Retinal pigment epithelial cell (primary cell): ENCODE measurements at regions not wholly inside any gene's neighbourhood (a gene's known extent, or its start where the extent isn't known, plus 50 kb on each side); places are given as distances from the start of the nearest gene placed in this dataset.

Source experiments
- DNase-seq: peaks from one replicate; pipeline ENCODE4 v3.0.0-alpha.2; 2010; ENCODE audit warnings: low read depth
- H3K4me3 ChIP-seq: 2 replicates; pipeline ENCODE4 v1.5.1; 2011; ENCODE audit warnings: mild to moderate bottlenecking, low read length, control low read depth, moderate library complexity
- TF ChIP-seq, protein P1 (sequence below): conservative IDR thresholded peaks from 2 replicates; pipeline ENCODE4 v1.5.1; 2011; ENCODE audit warnings: low read depth, low read length, control low read depth, inconsistent platforms

DNA sequence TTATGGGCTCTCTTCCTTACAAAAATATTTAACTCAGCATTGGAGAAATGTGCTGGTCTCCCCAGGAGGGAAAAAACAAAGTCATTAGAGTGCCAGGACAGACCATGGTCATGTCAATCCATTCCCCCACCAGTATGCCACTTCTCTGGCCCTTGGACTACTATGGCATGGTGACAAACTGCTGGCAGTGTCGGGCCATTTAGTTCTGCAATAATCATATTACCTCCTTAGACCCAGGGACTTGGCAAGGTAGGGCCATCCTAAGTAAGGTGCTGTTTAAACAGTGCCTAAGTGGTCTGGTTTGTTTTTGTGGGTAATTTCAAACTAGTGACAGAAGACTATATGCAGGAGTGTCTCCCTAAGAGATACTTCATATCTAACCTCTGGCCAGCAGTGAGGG lies 177.8 kb upstream of the STK32A start:
- H3K4me3 ChIP-seq = no peak overlapping the region
- DNase-seq = no peak
- TF ChIP-seq, protein P1, sequence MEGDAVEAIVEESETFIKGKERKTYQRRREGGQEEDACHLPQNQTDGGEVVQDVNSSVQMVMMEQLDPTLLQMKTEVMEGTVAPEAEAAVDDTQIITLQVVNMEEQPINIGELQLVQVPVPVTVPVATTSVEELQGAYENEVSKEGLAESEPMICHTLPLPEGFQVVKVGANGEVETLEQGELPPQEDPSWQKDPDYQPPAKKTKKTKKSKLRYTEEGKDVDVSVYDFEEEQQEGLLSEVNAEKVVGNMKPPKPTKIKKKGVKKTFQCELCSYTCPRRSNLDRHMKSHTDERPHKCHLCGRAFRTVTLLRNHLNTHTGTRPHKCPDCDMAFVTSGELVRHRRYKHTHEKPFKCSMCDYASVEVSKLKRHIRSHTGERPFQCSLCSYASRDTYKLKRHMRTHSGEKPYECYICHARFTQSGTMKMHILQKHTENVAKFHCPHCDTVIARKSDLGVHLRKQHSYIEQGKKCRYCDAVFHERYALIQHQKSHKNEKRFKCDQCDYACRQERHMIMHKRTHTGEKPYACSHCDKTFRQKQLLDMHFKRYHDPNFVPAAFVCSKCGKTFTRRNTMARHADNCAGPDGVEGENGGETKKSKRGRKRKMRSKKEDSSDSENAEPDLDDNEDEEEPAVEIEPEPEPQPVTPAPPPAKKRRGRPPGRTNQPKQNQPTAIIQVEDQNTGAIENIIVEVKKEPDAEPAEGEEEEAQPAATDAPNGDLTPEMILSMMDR = no peak

DNA sequence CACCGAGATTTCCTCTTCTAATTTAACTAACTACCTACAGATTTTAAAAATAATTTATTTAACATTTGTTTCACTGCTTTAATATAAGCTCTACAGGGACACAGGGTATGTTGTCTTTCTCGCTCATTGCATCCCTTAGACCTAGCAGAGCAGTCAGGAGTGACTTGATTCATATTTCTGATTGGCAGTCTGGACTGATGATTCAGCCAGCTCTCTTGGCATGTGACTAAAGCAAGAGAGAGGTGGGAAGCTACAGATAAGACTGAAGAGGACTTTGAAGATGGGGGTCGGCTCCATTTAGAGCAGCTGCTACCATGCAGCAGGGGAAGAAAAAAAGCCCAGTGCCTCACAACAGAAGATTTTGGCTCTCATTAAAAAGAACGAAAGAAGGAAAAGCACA lies 173.4 kb upstream of the STK32A start:
- TF ChIP-seq, protein P1 = no peak
- DNase-seq = no peak
- no peak overlapping the region for H3K4me3 ChIP-seq

DNA sequence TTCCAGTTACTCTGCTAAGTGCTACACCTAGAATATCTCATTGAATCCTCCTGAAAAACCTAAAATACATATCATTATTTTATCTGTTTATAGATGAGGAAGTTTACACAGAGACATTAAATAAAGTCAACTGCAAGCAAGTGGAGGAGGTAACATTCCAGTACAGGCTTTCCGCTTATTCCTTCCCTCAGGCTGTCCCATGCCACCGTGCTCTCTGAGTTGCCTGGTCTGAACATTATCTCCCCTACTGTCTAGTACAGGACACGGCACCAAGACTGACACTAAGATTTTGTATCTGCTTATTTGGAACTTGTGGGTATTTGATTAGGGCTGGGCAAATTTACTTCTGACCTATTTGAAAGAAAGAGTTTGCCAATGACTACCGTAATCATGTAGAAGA lies 172.4 kb upstream of the STK32A start:
- no peak for DNase-seq
- no peak overlapping the region for H3K4me3 ChIP-seq
- TF ChIP-seq, protein P1 = no peak

DNA sequence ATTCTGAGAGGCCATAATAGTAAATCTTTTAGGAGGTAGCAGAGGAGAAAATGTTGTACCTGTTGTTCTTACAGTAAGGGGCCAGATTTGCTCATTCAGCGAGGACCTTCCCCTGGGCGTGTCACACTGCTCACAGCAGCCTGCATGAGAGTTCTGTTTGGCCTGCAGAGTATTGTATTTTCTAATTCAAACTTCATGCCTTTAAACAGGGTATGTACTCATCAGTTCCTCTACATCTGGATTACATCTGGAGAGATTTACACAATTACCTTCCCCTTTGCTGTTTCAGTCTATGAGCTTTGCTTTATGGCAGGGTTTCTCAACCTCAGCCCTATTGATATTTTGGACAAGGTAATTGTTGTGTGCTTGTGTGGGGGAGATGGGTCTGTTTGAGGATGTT lies 170.9 kb upstream of the STK32A start:
- TF ChIP-seq, protein P1 = no peak
- DNase-seq = no peak
- H3K4me3 ChIP-seq = no peak overlapping the region

DNA sequence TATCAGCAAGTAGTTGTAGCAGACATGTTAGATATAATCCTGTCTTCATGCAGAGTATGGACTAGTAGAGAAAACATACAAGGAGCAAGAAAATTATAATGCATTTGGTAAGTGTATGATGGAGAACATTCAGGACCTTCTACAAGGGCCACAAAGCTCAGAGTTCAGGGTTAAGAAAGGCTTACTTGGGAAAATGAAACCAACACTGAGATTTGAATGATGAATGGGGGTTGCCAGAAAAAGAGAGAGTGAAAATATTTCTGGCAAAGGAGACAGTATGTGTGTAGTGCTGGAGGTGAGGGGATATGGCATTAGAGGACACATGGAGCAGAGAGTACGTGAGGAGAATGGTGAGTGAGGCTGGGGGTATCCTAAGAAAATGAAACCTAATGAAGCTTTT lies 169.8 kb upstream of the STK32A start:
- DNase-seq = no peak
- TF ChIP-seq, protein P1 = no peak
- no peak overlapping the region for H3K4me3 ChIP-seq

DNA sequence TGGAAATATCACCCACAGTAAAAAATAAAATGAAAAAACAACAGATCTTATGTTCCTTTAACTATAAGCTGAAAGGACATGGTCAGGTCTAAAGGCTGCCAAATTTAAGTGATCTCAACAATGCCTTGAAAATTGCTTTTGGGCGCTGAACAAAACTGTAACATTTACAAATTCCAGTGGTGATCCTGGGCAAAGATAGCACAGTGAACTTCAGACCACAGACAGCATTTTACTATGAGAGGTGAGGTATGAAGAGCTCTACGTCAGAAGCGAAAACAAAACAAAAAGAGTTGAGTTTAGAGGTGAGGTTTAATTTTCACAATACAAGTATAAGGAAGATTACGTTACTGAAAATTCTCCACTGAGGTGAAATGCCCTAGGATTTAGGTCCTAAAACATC lies 165.8 kb upstream of the STK32A start:
- TF ChIP-seq, protein P1 = no peak
- DNase-seq = no peak
- H3K4me3 ChIP-seq = no peak overlapping the region

DNA sequence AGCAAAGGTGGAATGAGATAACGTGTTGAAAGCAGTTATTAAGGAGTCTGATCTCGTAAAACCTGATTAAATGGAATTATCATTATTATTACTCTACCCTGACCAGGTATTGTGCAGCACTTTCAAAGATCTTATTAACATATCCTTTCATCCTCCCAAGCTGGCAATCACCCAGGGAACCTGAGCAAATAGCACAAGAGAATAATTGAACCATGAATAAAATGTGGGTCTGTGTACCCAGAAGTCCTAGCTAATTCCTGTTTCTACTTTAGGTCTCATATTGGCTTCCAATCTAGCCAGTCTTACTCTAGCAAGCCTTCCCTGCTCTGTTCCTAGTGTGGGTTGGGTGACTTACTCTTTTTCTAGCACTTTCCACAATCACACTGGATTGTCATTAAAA lies 162.2 kb upstream of the STK32A start:
- TF ChIP-seq, protein P1 = no peak
- H3K4me3 ChIP-seq = no peak overlapping the region
- no peak for DNase-seq
